Body of pancreas (tissue), 4 donors: ENCODE measurements at regions not wholly inside any gene's neighbourhood (a gene's known extent, or its start where the extent isn't known, plus 50 kb on each side); places are given as distances from the start of the nearest gene placed in this dataset.

Experiments used
- CTCF ChIP-seq, 7 experiments: fragments of 450-650 bp in 4 of 7; fragments of 200-600 bp in 3 of 7; sonication (generic) in 3 of 7; IDR thresholded peaks; one replicate each; pipeline ENCODE4 v1.5.1; 2016 to 2019; ENCODE audit warnings: antibody characterized with exemption in 7 of 7
- POLR2A ChIP-seq, 3 donors: fragments of 450-650 bp; IDR thresholded peaks; one replicate each; pipeline ENCODE4 v1.6.1; 2016; ENCODE audit warnings: antibody characterized with exemption in 3 of 3, mild to moderate bottlenecking in 2 of 3

- TF ChIP-seq CTCF (IDR thresholded peaks at IDR 0.05): no peak
- TF ChIP-seq POLR2A (IDR thresholded peaks at IDR 0.05): no peak
These were observed 83.4 kb upstream of the PLPPR4 start for GRCh38 chr1:99180915-99181314.
